Calu3 (cell line): ENCODE measurements at regions not wholly inside any gene's neighbourhood (a gene's known extent, or its start where the extent isn't known, plus 50 kb on each side); places are given as distances from the start of the nearest gene placed in this dataset.

ENCODE experiments used
- BruUV-seq: library from RNA; stranded (reverse); fragments of 400-500 nt; replicated peaks from 2 replicates; lab custom pipeline; 2021; lab: Mats Ljungman, UMichigan
- CTCF ChIA-PET: fragments of 300-600 bp; sonication (Branson Sonifier 250); formaldehyde crosslinking; loops from one replicate; lab custom pipeline; 2022; ENCODE audit warnings: antibody characterized with exemption; lab: Charles Lee
- DNase-seq: peaks from one replicate; pipeline ENCODE4 v3.0.0; 2022
- H3K27ac Mint-ChIP-seq: one replicate; pipeline ENCODE4 v1.8.0; 2022; ENCODE audit warnings: mixed read lengths; ENCODE audit not compliant: unreplicated experiment
- H3K27me3 Mint-ChIP-seq: one replicate; pipeline ENCODE4 v1.8.0; 2022; ENCODE audit warnings: mixed read lengths; ENCODE audit not compliant: unreplicated experiment
- H3K36me3 Mint-ChIP-seq: one replicate; pipeline ENCODE4 v1.8.0; 2022; ENCODE audit warnings: mild to moderate bottlenecking, moderate library complexity, mixed read lengths; ENCODE audit not compliant: insufficient read depth, unreplicated experiment
- H3K4me1 Mint-ChIP-seq: one replicate; pipeline ENCODE4 v1.8.0; 2022; ENCODE audit warnings: mild to moderate bottlenecking, low read depth, mixed read lengths; ENCODE audit not compliant: unreplicated experiment
- H3K4me3 Mint-ChIP-seq: one replicate; pipeline ENCODE4 v1.8.0; 2022; ENCODE audit warnings: mild to moderate bottlenecking, low read depth, moderate library complexity, mixed read lengths; ENCODE audit not compliant: unreplicated experiment
- H3K9me3 Mint-ChIP-seq: one replicate; pipeline ENCODE4 v1.8.0; 2022; ENCODE audit warnings: low read depth, mixed read lengths; ENCODE audit not compliant: unreplicated experiment
- intact Hi-C: fragments of 100-400 bp; cut with micrococcal nuclease; formaldehyde crosslinking; loops from one replicate; pipeline ENCODE4 v1.10.0; 2022; ENCODE audit not compliant: unreplicated experiment
- TF ChIP-seq, protein P1 (sequence below): fragments of 200-600 bp; IDR thresholded peaks from one replicate; pipeline ENCODE4 v1.8.0; 2022; ENCODE audit warnings: antibody characterized with exemption; ENCODE audit not compliant: unreplicated experiment

DNA sequence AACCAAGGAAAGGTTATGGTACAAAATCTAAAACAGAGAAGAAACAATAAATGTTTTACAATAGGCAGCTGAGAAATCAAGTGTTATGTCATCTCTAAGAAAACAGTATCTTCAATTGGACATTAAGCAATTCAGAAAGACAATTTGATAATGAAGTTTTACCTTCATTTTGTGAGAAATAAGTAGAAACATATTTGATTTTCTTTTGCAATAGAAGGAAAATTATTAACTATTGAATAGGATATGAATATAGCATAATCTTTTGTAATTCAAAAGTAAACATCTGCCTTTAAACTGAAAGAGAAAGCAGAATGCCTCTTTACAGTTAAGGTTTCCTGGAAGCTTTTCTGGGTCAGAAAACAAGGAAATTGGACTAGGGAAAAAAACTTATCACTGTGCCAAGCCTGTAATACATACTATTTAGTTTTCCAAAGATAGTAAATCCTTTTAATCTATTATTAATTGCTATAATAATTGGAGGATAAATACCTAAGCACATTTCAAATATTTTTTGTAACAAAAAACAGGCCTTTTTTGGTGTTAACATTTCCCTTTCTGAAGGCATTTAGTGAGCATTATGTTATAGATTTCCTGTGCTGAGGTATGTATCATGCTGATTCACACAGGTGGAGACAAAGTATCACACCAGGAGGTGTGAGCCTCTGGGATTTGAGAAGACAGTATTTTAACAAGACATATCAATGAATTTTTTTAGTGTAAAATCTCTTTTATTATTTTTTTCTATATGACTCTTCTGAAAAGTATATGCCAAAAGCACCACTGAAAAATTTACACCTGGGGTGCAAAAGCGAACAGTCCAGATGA is 947.0 kb upstream of the CDH2 start:
- intact Hi-C loops: no loop called here
- H3K9me3 Mint-ChIP-seq: peaks cover 3% of the 10 kb centered on the region
- BruUV-seq: no TSS peak
- no peaks in the 10 kb centered on the region for H3K36me3 Mint-ChIP-seq
- CTCF ChIA-PET: no interaction called here
- no peak for DNase-seq
- H3K4me3 Mint-ChIP-seq: no peak overlapping the region
- H3K27ac Mint-ChIP-seq: no peak overlapping the region
- TF ChIP-seq, protein P1, sequence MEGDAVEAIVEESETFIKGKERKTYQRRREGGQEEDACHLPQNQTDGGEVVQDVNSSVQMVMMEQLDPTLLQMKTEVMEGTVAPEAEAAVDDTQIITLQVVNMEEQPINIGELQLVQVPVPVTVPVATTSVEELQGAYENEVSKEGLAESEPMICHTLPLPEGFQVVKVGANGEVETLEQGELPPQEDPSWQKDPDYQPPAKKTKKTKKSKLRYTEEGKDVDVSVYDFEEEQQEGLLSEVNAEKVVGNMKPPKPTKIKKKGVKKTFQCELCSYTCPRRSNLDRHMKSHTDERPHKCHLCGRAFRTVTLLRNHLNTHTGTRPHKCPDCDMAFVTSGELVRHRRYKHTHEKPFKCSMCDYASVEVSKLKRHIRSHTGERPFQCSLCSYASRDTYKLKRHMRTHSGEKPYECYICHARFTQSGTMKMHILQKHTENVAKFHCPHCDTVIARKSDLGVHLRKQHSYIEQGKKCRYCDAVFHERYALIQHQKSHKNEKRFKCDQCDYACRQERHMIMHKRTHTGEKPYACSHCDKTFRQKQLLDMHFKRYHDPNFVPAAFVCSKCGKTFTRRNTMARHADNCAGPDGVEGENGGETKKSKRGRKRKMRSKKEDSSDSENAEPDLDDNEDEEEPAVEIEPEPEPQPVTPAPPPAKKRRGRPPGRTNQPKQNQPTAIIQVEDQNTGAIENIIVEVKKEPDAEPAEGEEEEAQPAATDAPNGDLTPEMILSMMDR: no peak
- H3K27me3 Mint-ChIP-seq: no peaks in the 10 kb centered on the region
- H3K4me1 Mint-ChIP-seq: no peaks in the 10 kb centered on the region

DNA sequence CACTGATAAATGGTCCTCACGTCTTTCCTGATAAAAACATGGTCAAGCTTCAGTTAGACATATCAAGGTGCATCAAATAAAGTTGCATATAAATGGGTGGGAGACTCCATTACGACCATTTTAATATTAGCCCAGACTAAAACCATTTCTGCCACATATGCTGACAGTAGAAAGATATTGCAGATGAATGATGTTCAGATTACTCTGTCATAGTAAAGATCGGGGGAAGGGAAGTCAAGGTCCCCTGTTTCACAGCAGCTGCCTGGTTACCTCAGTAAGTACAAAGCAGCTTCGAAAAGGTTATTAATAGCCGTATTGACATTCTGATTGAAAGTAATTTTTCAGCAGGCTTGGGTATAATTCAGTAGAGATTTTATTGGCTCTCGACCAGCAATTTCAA is 927.7 kb upstream of the CDH2 start:
- BruUV-seq: no TSS peak
- DNase-seq: no peak
- Mint-ChIP-seq H3K4me1 (peaks cover 12% of the 10 kb centered on the region), H3K36me3 (no peaks in the 10 kb centered on the region), H3K27ac (no peak overlapping the region), H3K4me3 (no peak overlapping the region), H3K27me3 (no peaks in the 10 kb centered on the region), H3K9me3 (no peaks in the 10 kb centered on the region)
- intact Hi-C loops: no loop called here
- CTCF ChIA-PET: no interaction called here
- TF ChIP-seq, protein P1: no peak

DNA sequence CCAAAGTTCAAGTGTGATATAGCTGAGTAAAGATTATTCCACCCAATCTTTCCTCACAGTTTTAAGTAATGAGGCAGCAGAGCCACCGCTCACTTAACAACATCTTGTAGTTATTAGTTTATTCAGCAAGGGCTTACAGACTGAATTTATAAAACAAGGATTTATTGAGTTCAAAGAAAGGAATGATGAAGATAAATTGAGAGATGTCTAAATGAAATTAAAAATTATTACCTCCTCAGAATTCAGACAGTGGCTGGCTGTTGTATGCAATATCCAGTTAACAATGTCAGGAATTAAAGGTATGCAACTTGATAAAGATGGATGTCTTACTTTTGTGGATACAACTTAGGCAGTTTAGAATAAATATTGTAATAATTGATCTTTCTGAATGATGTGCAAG is 927.3 kb upstream of the CDH2 start:
- TF ChIP-seq, protein P1: no peak
- no peaks in the 10 kb centered on the region for H3K27me3 Mint-ChIP-seq
- no peak for DNase-seq
- BruUV-seq: no TSS peak
- H3K27ac Mint-ChIP-seq: no peak overlapping the region
- CTCF ChIA-PET: no interaction called here
- intact Hi-C loops: no loop called here
- no peaks in the 10 kb centered on the region for H3K36me3 Mint-ChIP-seq
- H3K9me3 Mint-ChIP-seq: no peaks in the 10 kb centered on the region
- H3K4me1 Mint-ChIP-seq: peaks cover 12% of the 10 kb centered on the region
- H3K4me3 Mint-ChIP-seq: no peak overlapping the region

DNA sequence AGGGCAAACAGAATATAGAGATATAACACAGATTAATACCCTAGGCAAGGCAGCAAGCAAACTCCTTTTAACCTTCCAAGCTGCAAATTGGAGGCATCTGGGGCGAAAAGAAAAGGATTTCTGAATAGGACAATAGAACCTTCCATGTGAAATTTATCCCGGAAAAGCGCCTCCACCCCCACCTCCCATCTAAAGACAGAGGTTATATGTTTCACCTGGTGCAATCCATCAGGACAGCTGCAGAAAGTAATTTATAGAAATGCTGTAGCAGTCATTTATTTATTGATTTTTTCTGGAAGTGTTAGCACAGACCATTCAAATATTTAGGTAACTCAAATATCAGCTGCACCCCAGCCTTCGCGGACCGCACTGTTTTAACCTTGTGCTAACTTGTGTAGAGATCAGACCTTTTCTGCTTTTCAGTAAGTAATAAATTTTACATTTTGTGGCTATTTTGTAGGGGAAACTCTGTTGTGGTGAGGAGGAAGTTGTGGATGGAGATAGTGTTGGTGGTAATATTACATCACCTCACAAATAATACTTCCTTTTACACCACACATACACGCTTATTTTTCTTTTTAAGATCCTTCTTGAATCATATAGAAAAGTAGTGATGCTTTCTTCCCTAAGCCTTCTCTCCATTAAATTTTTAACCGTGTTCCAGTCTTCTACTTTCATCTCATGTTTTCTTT is 919.3 kb upstream of the CDH2 start:
- Mint-ChIP-seq H3K27me3 (no peaks in the 10 kb centered on the region), H3K4me1 (no peaks in the 10 kb centered on the region)

More for the DNA sequence above, 919.3 kb upstream of the CDH2 start:
- H3K4me3 Mint-ChIP-seq: no peak overlapping the region
- TF ChIP-seq, protein P1: no peak
- no peaks in the 10 kb centered on the region for H3K9me3 Mint-ChIP-seq
- CTCF ChIA-PET: no interaction called here
- BruUV-seq: no TSS peak
- intact Hi-C loops: no loop called here
- H3K36me3 Mint-ChIP-seq: no peaks in the 10 kb centered on the region
- H3K27ac Mint-ChIP-seq: no peak overlapping the region
- no peak for DNase-seq
